Vagina (tissue), 2 donors: ENCODE measurements at regions not wholly inside any gene's neighbourhood (a gene's known extent, or its start where the extent isn't known, plus 50 kb on each side); places are given as distances from the start of the nearest gene placed in this dataset.

ENCODE experiments used
- CTCF ChIP-seq, 3 experiments: fragments of 450-650 bp in 2 of 3; fragments of 200-600 bp in 1 of 3; sonication (generic) in 1 of 3; IDR thresholded peaks; one replicate each; pipeline ENCODE4 v1.5.1; 2017 to 2019; ENCODE audit warnings: antibody characterized with exemption in 3 of 3, mild to moderate bottlenecking in 2 of 3, moderate library complexity in 2 of 3
- POLR2A ChIP-seq, 2 donors: fragments of 450-650 bp; IDR thresholded peaks; one replicate each; pipeline ENCODE4 v1.6.1; 2017; ENCODE audit warnings: antibody characterized with exemption in 2 of 2, mild to moderate bottlenecking in 2 of 2, moderate library complexity in 2 of 2
- POLR2AphosphoS5 ChIP-seq, 2 donors: sonication (generic); formaldehyde crosslinking; IDR thresholded peaks; one replicate each; pipeline ENCODE4 v1.9.0; 2017; ENCODE audit warnings: antibody characterized with exemption in 2 of 2, mild to moderate bottlenecking in 2 of 2, low read depth in 1 of 2; ENCODE audit not compliant: insufficient read depth in 1 of 2

- no peak for TF ChIP-seq CTCF (IDR thresholded peaks at IDR 0.05)
- no peak for TF ChIP-seq POLR2A (IDR thresholded peaks at IDR 0.05)
- TF ChIP-seq POLR2AphosphoS5 (IDR thresholded peaks at IDR 0.05; ENCODE audit: insufficient read depth in 1 of 2, low read depth in 1 of 2), result no peak
Observed at GRCh38 chr5:26669031-26669430, 369.4 kb downstream of the CDH9 start.
